H1 (cell line): ENCODE measurements at regions not wholly inside any gene's neighbourhood (a gene's known extent, or its start where the extent isn't known, plus 50 kb on each side); places are given as distances from the start of the nearest gene placed in this dataset.

ENCODE experiments used
- CTCF ChIA-PET: fragments of 300-600 bp; sonication (Branson Sonifier 250); formaldehyde crosslinking; loops from one replicate; lab custom pipeline; 2021; ENCODE audit not compliant: partially characterized antibody; lab: Charles Lee
- POLR2A ChIA-PET: fragments of 300-600 bp; sonication (Branson Sonifier 250); formaldehyde crosslinking; loops from one replicate; lab custom pipeline; 2021; ENCODE audit warnings: inconsistent platforms; ENCODE audit not compliant: partially characterized antibody; lab: Charles Lee
- DNase-seq, 2 experiments: peaks; one replicate each; pipeline versions ENCODE4 v3.0.0 to v3.0.0-alpha.2; 2010 to 2022; ENCODE audit warnings: low spot score in 2 of 2, low read depth in 1 of 2, mixed read lengths in 1 of 2
- FAIRE-seq: peaks from 2 replicates; lab custom pipeline; 2011; peaks lifted over from hg19 to GRCh38; lab: Jason Lieb, UNC
- H2AFZ ChIP-seq: 2 replicates; pipeline ENCODE4 v1.8.1; 2012; ENCODE audit warnings: low read length, inconsistent platforms
- H2AK5ac ChIP-seq: 2 replicates; pipeline ENCODE4 v1.6.1; 2013; ENCODE audit warnings: low read depth, low read length
- H2BK120ac ChIP-seq: replicated peaks from 2 replicates; pipeline ENCODE3; 2013; ENCODE audit warnings: low read depth, low read length, inconsistent platforms
- H2BK12ac ChIP-seq: 2 replicates; pipeline ENCODE4 v1.6.1; 2013; ENCODE audit warnings: low read depth, low read length
- H2BK15ac ChIP-seq: 2 replicates; pipeline ENCODE4 v1.6.1; 2013; ENCODE audit warnings: low read length
- H2BK20ac ChIP-seq: 2 replicates; pipeline ENCODE4 v1.6.1; 2013; ENCODE audit warnings: low read length
- H2BK5ac ChIP-seq: 2 replicates; pipeline ENCODE4 v1.6.1; 2013; ENCODE audit warnings: low read depth, low read length
- H3K14ac ChIP-seq: 2 replicates; pipeline ENCODE4 v1.6.1; 2013; ENCODE audit warnings: inconsistent platforms; ENCODE audit not compliant: insufficient read length
- H3K18ac ChIP-seq: 2 replicates; pipeline ENCODE4 v1.6.1; 2013; ENCODE audit warnings: low read length; ENCODE audit errors: extremely low read depth
- H3K23ac ChIP-seq: 2 replicates; pipeline ENCODE4 v1.6.1; 2013; ENCODE audit warnings: inconsistent platforms; ENCODE audit not compliant: insufficient read length
- H3K23me2 ChIP-seq: 2 replicates; pipeline ENCODE4 v1.6.1; 2013; ENCODE audit warnings: low read depth, low read length
- H3K27ac ChIP-seq: 2 replicates; pipeline ENCODE4 v1.6.1; 2011; ENCODE audit warnings: low read depth, low read length, inconsistent platforms
- H3K27me3 ChIP-seq, 4 experiments: replicated peaks in 1 of 4; 1 replicate in 1 of 4; 2 replicates in 3 of 4; pipeline versions ENCODE4 v1.6.1 to v1.8.1; 2011 to 2013; ENCODE audit warnings: low read length in 3 of 4, mild to moderate bottlenecking in 3 of 4, inconsistent platforms in 2 of 4, mixed read lengths in 2 of 4, moderate library complexity in 1 of 4; ENCODE audit not compliant: control insufficient read depth in 3 of 4, insufficient read depth in 3 of 4; ENCODE audit errors: extremely low read depth in 1 of 4
- H3K36me3 ChIP-seq, 4 experiments: 2 replicates each; pipeline versions ENCODE4 v1.6.1 to v1.8.1; 2011 to 2013; ENCODE audit warnings: mild to moderate bottlenecking in 4 of 4, low read length in 3 of 4, moderate library complexity in 2 of 4, control low read depth in 1 of 4, inconsistent platforms in 1 of 4; ENCODE audit not compliant: insufficient read depth in 4 of 4, control insufficient read depth in 2 of 4
- H3K4ac ChIP-seq: replicated peaks from 2 replicates; pipeline ENCODE3; 2013; ENCODE audit warnings: low read length, low read depth, mixed read lengths, inconsistent platforms; ENCODE audit not compliant: insufficient read length
- H3K4me1 ChIP-seq, 4 experiments: replicated peaks in 1 of 4; 1 replicate in 1 of 4; 2 replicates in 3 of 4; pipeline versions ENCODE4 v1.6.1 to v1.8.1; 2011 to 2013; ENCODE audit warnings: low read length in 3 of 4, inconsistent platforms in 2 of 4, mixed read lengths in 1 of 4; ENCODE audit not compliant: insufficient read depth in 4 of 4, control insufficient read depth in 3 of 4
- H3K4me2 ChIP-seq, 2 experiments: 2 replicates each; pipeline versions ENCODE4 v1.6.1 to v1.8.1; 2011 to 2013; ENCODE audit warnings: low read depth in 2 of 2, low read length in 2 of 2, control low read depth in 1 of 2, inconsistent platforms in 1 of 2, mild to moderate bottlenecking in 1 of 2; ENCODE audit not compliant: insufficient read depth in 1 of 2
- H3K4me3 ChIP-seq, 4 experiments: fragments of 200-600, 300-600 bp in 1 of 4; sonication (generic), shearing (Covaris generic), sonication (Bioruptor Twin) in 1 of 4; 2 replicates each; pipeline versions ENCODE4 v1.5.1 to v1.8.1; 2011 to 2016; ENCODE audit warnings: low read length in 4 of 4, low read depth in 3 of 4, control low read depth in 2 of 4, inconsistent platforms in 2 of 4, mild to moderate bottlenecking in 2 of 4, mixed read lengths in 1 of 4, moderate library complexity in 1 of 4; ENCODE audit not compliant: insufficient read depth in 2 of 4; ENCODE audit errors: extremely low read depth in 1 of 4
- H3K56ac ChIP-seq: replicated peaks from 2 replicates; pipeline ENCODE3; 2013; ENCODE audit warnings: low read depth, mild to moderate bottlenecking, mixed read lengths, low read length, inconsistent platforms; ENCODE audit not compliant: insufficient read length
- H3K79me1 ChIP-seq: 2 replicates; pipeline ENCODE4 v1.6.1; 2013; ENCODE audit warnings: low read depth, low read length, control low read depth
- H3K79me2 ChIP-seq, 2 experiments: 2 replicates each; pipeline versions ENCODE4 v1.6.1 to v1.8.1; 2012 to 2013; ENCODE audit warnings: low read length in 2 of 2, mild to moderate bottlenecking in 2 of 2, inconsistent platforms in 1 of 2; ENCODE audit not compliant: insufficient read depth in 2 of 2, control insufficient read depth in 1 of 2
- H3K9ac ChIP-seq, 4 experiments: replicated peaks in 1 of 4; 1 replicate in 1 of 4; 2 replicates in 3 of 4; pipeline versions ENCODE4 v1.6.1 to v1.8.1; 2011 to 2013; ENCODE audit warnings: low read depth in 3 of 4, low read length in 3 of 4, control low read depth in 2 of 4, mild to moderate bottlenecking in 2 of 4, moderate library complexity in 2 of 4, inconsistent platforms in 1 of 4; ENCODE audit errors: extremely low read depth in 1 of 4
- H3K9me3 ChIP-seq, 2 experiments: 2 replicates each; pipeline versions ENCODE4 v1.6.1 to v1.8.1; 2012 to 2013; ENCODE audit warnings: mild to moderate bottlenecking in 2 of 2, moderate library complexity in 2 of 2, control low read depth in 1 of 2, inconsistent platforms in 1 of 2, low read depth in 1 of 2, low read length in 1 of 2, mixed read lengths in 1 of 2; ENCODE audit not compliant: insufficient read depth in 2 of 2
- H4K20me1 ChIP-seq, 2 experiments: replicated peaks in 1 of 2; 2 replicates each; pipeline versions ENCODE3 to v1.8.1; 2011 to 2013; ENCODE audit warnings: inconsistent platforms in 2 of 2, low read length in 2 of 2, mild to moderate bottlenecking in 1 of 2; ENCODE audit not compliant: insufficient read depth in 2 of 2, control insufficient read depth in 1 of 2
- H4K5ac ChIP-seq: 2 replicates; pipeline ENCODE4 v1.6.1; 2013; ENCODE audit warnings: low read length, low read depth, mixed read lengths, inconsistent platforms; ENCODE audit not compliant: insufficient read length
- H4K8ac ChIP-seq: 2 replicates; pipeline ENCODE4 v1.8.0; 2013; ENCODE audit warnings: mild to moderate bottlenecking, moderate library complexity, low read length, inconsistent platforms; ENCODE audit not compliant: insufficient read depth; ENCODE audit errors: extremely low read depth
- H4K91ac ChIP-seq: replicated peaks from 2 replicates; pipeline ENCODE3; 2013; ENCODE audit warnings: low read length, mixed read lengths, inconsistent platforms; ENCODE audit not compliant: insufficient read length
- ATF2 ChIP-seq: IDR thresholded peaks from 2 replicates; pipeline ENCODE4 v1.6.1; 2012; ENCODE audit warnings: low read length, inconsistent platforms
- CTBP2 ChIP-seq: IDR thresholded peaks from 2 replicates; pipeline ENCODE4 v1.7.0; 2011; ENCODE audit warnings: borderline replicate concordance, mild to moderate bottlenecking, moderate library complexity, mixed read lengths, low read length; ENCODE audit not compliant: insufficient read depth, insufficient read length
- EGR1 ChIP-seq: IDR thresholded peaks from 2 replicates; pipeline ENCODE4 v1.6.1; 2011; ENCODE audit warnings: low read depth, low read length, borderline replicate concordance
- HDAC2 ChIP-seq, 2 experiments: fragments of 300-600 bp in 1 of 2; sonication (generic) in 1 of 2; IDR thresholded peaks; 2 replicates each; pipeline ENCODE4 v1.6.1; 2011 to 2012; ENCODE audit warnings: low read depth in 2 of 2, low read length in 2 of 2, mild to moderate bottlenecking in 2 of 2, moderate library complexity in 2 of 2, borderline replicate concordance in 1 of 2, inconsistent platforms in 1 of 2
- KDM1A ChIP-seq: fragments of 200-600, 300-600 bp; sonication (generic); IDR thresholded peaks from 2 replicates; pipeline ENCODE4 v1.7.1; 2016; ENCODE audit warnings: mild to moderate bottlenecking, low read length, borderline replicate concordance
- KDM4A ChIP-seq: IDR thresholded peaks from one replicate; pipeline ENCODE4 v1.7.1; 2012; ENCODE audit warnings: low read depth, mild to moderate bottlenecking, moderate library complexity, low read length, inconsistent platforms; ENCODE audit not compliant: severe bottlenecking
- RNF2 ChIP-seq: fragments of 200-900, 300-1000 bp; sonication (generic); IDR thresholded peaks from 2 replicates; pipeline ENCODE4 v1.7.1; 2016; ENCODE audit warnings: borderline replicate concordance, low read depth, mild to moderate bottlenecking, antibody characterized with exemption, low read length; ENCODE audit not compliant: poor library complexity, severe bottlenecking; ENCODE audit errors: missing control alignments
- SIN3A ChIP-seq, 2 experiments: IDR thresholded peaks in 1 of 2; conservative IDR thresholded peaks in 1 of 2; 2 replicates each; pipeline ENCODE4 v1.6.1; 2011 to 2012; ENCODE audit warnings: low read length in 2 of 2, improper control_type of control experiment in 1 of 2, low read depth in 1 of 2, mild to moderate bottlenecking in 1 of 2
- SIX5 ChIP-seq: IDR thresholded peaks from 2 replicates; pipeline ENCODE4 v1.6.1; 2011; ENCODE audit warnings: mild to moderate bottlenecking, low read depth, low read length
- SP4 ChIP-seq: IDR thresholded peaks from 2 replicates; pipeline ENCODE4 v1.6.1; 2012; ENCODE audit warnings: low read length, inconsistent platforms
- TBP ChIP-seq: IDR thresholded peaks from 2 replicates; pipeline ENCODE4 v1.6.1; 2011; ENCODE audit warnings: low read depth, low read length, improper control_type of control experiment
- WGBS, 2 experiments: shearing (Covaris generic) in 1 of 2; methylation state at CpG; one replicate each; pipeline versions ENCODE4 v1.1.6 to v1.1.7; 2013 to 2015; ENCODE audit warnings: low lambda C conversion rate in 2 of 2, mixed read lengths in 2 of 2, inconsistent platforms in 1 of 2, low coverage in 1 of 2, missing lambda C conversion rate in 1 of 2; ENCODE audit not compliant: insufficient replicate concordance in 2 of 2, insufficient coverage in 1 of 2, insufficient read length in 1 of 2; ENCODE audit errors: extremely low coverage in 1 of 2, missing lambda C conversion rate in 1 of 2; 5-methylcytosine and 5-hydroxymethylcytosine counted together

DNA sequence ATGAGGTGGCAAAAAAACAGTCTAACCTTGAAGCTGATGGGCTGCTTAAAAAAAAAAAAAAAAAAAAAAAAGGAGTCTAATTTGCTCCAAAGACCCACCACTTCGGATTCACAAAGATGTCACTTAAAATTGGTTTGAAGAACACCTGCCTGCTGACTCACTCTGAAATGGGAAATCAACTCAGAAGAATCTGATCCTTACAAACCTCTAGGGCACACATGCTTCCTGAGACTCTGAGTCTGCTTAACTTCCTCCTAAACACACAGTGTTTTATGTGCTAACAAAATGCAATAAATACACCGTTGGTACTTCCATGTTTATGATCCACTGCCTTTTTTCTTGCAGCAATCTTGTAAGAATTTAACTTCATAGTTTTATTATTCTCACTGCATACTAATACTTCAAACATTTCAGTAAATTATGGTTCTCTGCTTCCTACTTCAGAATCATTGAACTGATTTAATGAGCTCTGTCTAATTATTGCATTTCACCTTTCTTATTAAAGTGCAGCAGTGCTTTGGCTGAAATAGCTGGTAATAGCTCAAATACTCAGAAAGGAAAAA lies 73.0 kb upstream of the FRMD4B start:
- no peaks in the 10 kb centered on the region for H3K23me2 ChIP-seq
- no peak overlapping the region for H4K91ac ChIP-seq
- H3K4me1 ChIP-seq: no peaks in the 10 kb centered on the region
- no peaks in the 10 kb centered on the region for H4K20me1 ChIP-seq
- H2BK120ac ChIP-seq: no peak overlapping the region
- H3K9ac ChIP-seq: no peak overlapping the region
- H3K4me2 ChIP-seq: no peak overlapping the region
- no peaks in the 10 kb centered on the region for H3K27me3 ChIP-seq
- H3K18ac ChIP-seq: no peak overlapping the region
- no peak overlapping the region for H2AFZ ChIP-seq
- H2AK5ac ChIP-seq: no peak overlapping the region
- H3K23ac ChIP-seq: no peak overlapping the region
- no peaks in the 10 kb centered on the region for H3K36me3 ChIP-seq
- no peak overlapping the region for H2BK12ac ChIP-seq
- H3K14ac ChIP-seq: no peak overlapping the region
- no peak overlapping the region for H2BK5ac ChIP-seq
- no peak for FAIRE-seq
- H3K4me3 ChIP-seq: no peak overlapping the region
- no peak for DNase-seq
- no peak overlapping the region for H3K27ac ChIP-seq
- ChIA-PET CTCF (interaction anchor here (1.2 to 1.5 kb wide), 2 partner anchors 10 to 104 kb away, joined by 3 to 4 read pairs; no protein-coding TSS in a partner anchor), POLR2A (no interaction called here)
- no peak overlapping the region for H3K4ac ChIP-seq
- no peak overlapping the region for H2BK20ac ChIP-seq
- WGBS, 2 experiments: 77% methylated on average over 2 of the region's 2 CpGs; no CpG with 5 or more reads in 1 of the 2 experiments
- peaks cover 0 to 2% of the 10 kb centered on the region in 2 experiments; a peak in 2 of 4 replicates for H3K9me3 ChIP-seq
- H3K56ac ChIP-seq: no peak overlapping the region
- H2BK15ac ChIP-seq: no peak overlapping the region
- H4K5ac ChIP-seq: no peak overlapping the region
- H3K79me2 ChIP-seq: no peaks in the 10 kb centered on the region
- no peaks in the 10 kb centered on the region for H3K79me1 ChIP-seq
- H4K8ac ChIP-seq: no peak overlapping the region
- TF ChIP-seq SIN3A (conservative IDR thresholded peaks at IDR 0.05 in 1 of 2, IDR thresholded peaks at IDR 0.05 in 1 of 2; ENCODE audit: low read depth in 1 of 2, low read length in 2 of 2): no peak
- no peak for TF ChIP-seq KDM4A
- no peak for TF ChIP-seq KDM1A
- TF ChIP-seq RNF2: no peak
- no peak for TF ChIP-seq ATF2
- TF ChIP-seq TBP: no peak
- no peak for TF ChIP-seq CTBP2
- no peak for TF ChIP-seq SP4
- no peak for TF ChIP-seq SIX5
- TF ChIP-seq HDAC2 (IDR thresholded peaks at IDR 0.05; ENCODE audit: borderline replicate concordance in 1 of 2, low read depth in 2 of 2, low read length in 2 of 2): no peak
- no peak for TF ChIP-seq EGR1
